VCaP (cell line): ENCODE measurements at regions not wholly inside any gene's neighbourhood (a gene's known extent, or its start where the extent isn't known, plus 50 kb on each side); places are given as distances from the start of the nearest gene placed in this dataset.

Experiments
- H3K27ac ChIP-seq: fragments of 450-650 bp; 2 replicates; pipeline ENCODE4 v1.5.1; 2017
- TF ChIP-seq, protein P1 (sequence below): fragments of 450-650 bp; conservative IDR thresholded peaks from 2 replicates; pipeline ENCODE4 v1.5.1; 2017; ENCODE audit warnings: mild to moderate bottlenecking, moderate library complexity

DNA sequence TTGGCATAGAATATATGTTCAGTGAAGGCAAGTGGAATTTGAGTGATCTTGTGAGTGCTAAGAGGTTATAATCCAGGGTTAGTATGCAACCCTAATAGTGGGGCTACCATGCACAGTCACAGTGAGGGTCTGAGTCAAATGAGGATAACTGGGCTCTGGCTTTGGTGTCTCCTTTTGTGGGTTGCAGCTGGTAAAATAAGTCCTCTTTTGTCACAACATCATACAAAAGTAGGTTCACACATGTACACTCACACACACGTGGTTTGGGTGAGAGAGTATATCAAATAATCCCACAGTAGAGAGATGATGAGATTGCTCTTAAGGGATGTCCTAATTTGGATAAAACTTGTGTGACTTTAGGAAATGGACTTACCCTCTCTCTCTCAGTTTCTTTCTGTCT, 79.6 kb upstream of the EOLA2 start:
- H3K27ac ChIP-seq: no peak overlapping the region
- TF ChIP-seq, protein P1, sequence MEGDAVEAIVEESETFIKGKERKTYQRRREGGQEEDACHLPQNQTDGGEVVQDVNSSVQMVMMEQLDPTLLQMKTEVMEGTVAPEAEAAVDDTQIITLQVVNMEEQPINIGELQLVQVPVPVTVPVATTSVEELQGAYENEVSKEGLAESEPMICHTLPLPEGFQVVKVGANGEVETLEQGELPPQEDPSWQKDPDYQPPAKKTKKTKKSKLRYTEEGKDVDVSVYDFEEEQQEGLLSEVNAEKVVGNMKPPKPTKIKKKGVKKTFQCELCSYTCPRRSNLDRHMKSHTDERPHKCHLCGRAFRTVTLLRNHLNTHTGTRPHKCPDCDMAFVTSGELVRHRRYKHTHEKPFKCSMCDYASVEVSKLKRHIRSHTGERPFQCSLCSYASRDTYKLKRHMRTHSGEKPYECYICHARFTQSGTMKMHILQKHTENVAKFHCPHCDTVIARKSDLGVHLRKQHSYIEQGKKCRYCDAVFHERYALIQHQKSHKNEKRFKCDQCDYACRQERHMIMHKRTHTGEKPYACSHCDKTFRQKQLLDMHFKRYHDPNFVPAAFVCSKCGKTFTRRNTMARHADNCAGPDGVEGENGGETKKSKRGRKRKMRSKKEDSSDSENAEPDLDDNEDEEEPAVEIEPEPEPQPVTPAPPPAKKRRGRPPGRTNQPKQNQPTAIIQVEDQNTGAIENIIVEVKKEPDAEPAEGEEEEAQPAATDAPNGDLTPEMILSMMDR: no peak

DNA sequence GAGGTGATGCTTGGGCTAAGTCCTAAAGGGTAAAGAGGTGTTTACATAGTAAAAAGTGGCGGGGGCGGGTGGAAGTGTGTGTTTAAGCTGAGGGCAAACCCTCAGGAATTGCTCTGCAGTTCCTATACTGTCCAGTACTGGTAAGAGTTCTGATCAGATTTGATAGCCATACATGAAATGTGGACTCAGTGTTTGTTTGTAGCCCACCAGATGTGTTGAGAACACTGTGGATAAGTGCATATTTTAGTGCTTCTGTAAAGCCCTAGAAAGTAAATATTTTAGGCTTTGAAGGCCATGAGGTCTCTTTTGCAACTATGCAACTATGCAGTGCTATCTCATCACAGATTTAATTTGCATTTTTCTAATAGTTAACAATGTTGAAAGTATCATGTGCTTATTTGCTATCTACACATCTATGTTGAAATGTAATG, 80.7 kb upstream of the EOLA2 start:
- TF ChIP-seq, protein P1: no peak
- no peak overlapping the region for H3K27ac ChIP-seq

DNA sequence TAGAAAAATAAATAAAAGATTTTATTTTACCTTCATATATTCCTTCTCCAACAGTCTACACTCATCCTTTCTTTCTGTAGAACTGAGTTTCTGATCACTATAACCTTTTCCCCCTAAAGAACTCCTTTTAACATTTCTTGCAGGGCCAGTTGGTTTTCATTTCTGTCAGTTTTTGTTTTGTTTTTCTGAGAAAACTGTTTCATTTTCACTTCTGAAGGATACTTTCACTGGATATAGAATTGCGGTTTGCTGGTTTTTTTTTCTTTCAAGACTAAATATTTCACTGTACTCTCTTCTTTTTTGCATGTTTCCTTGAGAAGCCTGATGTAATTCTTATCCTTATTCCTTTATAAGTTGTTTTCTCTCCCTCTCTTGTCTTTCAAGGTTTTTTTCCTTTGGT, 90.4 kb upstream of the EOLA2 start:
- TF ChIP-seq, protein P1: no peak
- H3K27ac ChIP-seq: no peak overlapping the region

DNA sequence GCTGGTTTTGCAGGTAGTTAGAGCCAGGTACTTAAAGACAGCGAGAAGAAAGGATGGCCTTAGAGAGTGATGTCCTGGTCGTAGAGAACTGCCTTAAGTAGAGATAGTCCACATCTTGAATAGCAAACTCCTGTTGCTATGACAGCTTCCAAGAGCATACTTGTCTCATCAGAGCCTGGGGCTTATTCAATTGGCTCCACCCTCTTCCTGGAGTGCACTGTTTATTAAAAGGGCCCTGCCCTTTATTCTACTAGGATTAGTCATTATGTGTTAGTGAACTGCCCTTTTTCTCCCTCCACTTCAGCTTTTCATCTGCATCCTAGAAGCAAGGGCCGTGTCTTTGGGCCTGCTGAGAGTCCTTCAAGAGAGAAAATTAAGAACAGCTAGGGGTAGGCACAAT, 94.5 kb upstream of the EOLA2 start:
- H3K27ac ChIP-seq: no peak overlapping the region
- TF ChIP-seq, protein P1: no peak

DNA sequence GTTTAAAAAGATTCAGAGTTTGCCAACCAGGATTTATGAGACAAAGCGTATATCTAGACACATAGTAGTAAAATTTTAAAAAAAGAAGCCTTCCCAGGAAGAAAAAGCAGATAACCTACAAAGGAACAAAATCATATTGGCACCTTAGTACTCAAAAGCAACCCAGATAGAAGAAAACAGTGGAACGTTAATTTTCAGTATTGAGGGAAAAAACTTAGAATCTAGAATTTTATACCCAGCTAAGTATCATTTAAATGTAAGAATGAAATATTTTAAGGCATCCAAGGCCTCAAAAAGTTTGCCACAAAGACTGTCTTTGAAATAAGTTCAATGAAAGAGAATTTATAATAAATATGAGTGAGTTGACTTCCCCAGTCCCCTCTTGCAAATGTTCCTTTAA, 96.5 kb upstream of the EOLA2 start:
- H3K27ac ChIP-seq: no peak overlapping the region

DNA sequence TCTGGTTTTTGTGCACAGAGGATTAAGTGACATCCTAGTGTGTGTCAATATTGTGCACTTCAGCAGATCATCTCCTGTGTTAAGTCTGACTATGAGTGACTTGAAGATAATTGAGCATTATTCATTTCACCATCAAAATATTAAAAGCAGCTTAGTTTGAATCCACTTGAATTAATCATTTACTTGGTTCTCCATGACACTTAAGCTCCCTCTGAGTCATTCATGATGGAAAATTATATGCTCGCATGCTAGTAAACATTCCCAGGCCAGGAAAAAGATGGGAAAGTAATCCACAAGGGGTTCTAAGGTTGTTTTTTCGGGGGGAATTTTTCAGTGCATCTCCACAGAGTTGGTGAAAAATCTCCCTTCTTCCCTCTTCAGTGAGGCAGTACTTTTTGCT, 97.2 kb upstream of the EOLA2 start:
- H3K27ac ChIP-seq: no peak overlapping the region
- TF ChIP-seq, protein P1: no peak

More for the DNA sequence above, 96.5 kb upstream of the EOLA2 start:
- TF ChIP-seq, protein P1: no peak

DNA sequence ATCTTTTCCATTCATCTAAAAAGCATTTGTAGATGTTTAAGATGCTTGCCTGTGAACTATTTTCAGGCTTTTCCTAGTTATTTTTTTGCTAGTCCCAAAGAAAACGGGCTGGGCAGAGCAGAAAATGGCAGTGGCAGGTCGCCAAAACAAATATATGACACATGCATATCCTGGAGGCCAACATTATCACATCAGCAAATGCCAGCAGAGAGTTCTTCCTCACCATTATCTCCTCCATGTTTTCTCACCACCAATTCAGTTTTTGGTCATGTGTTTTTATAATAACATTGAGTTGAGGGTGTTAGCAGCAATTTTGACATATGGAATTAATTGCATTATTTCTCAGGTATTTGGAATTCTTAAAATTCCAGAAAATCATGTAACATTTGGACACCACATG, 97.9 kb upstream of the EOLA2 start:
- TF ChIP-seq, protein P1: no peak
- no peak overlapping the region for H3K27ac ChIP-seq

DNA sequence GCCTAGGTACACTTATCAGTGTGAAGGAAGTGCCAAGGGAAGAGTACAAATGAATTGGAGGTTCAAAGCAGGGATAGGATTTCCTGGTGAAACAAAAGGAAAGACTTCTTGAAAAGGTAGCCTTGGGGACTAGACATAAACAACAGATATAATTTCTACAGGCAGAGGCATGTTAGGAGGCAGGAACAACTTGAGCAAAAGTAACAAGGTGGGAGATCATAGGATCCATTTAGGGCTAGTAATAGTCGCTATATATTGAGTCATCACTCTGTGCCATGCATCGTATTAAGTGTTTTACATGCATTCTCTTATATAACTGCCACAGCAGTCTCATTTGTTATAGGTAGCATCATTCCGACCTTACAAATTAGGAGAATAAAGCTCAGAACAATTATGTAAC, 98.3 kb upstream of the EOLA2 start:
- TF ChIP-seq, protein P1: no peak
- no peak overlapping the region for H3K27ac ChIP-seq
